Neuronal stem cell (in vitro differentiated cells): ENCODE measurements at regions not wholly inside any gene's neighbourhood (a gene's known extent, or its start where the extent isn't known, plus 50 kb on each side); places are given as distances from the start of the nearest gene placed in this dataset.

Experiments
- DNase-seq: peaks from one replicate; pipeline ENCODE4 v3.0.0-alpha.2; 2013; ENCODE audit warnings: low spot score
- H2AFZ ChIP-seq: one replicate; pipeline ENCODE4 v1.6.1; 2013; ENCODE audit warnings: mild to moderate bottlenecking, low read length, inconsistent platforms
- H2AK5ac ChIP-seq: 2 replicates; pipeline ENCODE4 v1.6.1; 2013; ENCODE audit warnings: low read depth, mild to moderate bottlenecking, inconsistent platforms, low read length, moderate library complexity, mixed read lengths
- H2BK120ac ChIP-seq: 2 replicates; pipeline ENCODE4 v1.6.1; 2013; ENCODE audit warnings: low read depth, mild to moderate bottlenecking, inconsistent platforms, low read length, moderate library complexity, mixed read lengths
- H2BK12ac ChIP-seq: one replicate; pipeline ENCODE4 v1.6.1; 2013; ENCODE audit warnings: low read length, inconsistent platforms
- H2BK15ac ChIP-seq: 2 replicates; pipeline ENCODE4 v1.6.1; 2013; ENCODE audit warnings: mild to moderate bottlenecking, low read length, inconsistent platforms, mixed read lengths
- H2BK5ac ChIP-seq: one replicate; pipeline ENCODE4 v1.6.1; 2013; ENCODE audit warnings: inconsistent platforms, mild to moderate bottlenecking, low read length, moderate library complexity
- H3K14ac ChIP-seq: one replicate; pipeline ENCODE4 v1.6.1; 2013; ENCODE audit warnings: low read length, inconsistent platforms
- H3K18ac ChIP-seq: 2 replicates; pipeline ENCODE4 v1.6.1; 2013; ENCODE audit warnings: low read length, inconsistent platforms
- H3K23ac ChIP-seq: 2 replicates; pipeline ENCODE4 v1.6.1; 2013; ENCODE audit warnings: low read depth, mild to moderate bottlenecking, mixed read lengths, low read length, inconsistent platforms; ENCODE audit not compliant: poor library complexity
- H3K27ac ChIP-seq: replicated peaks from 3 replicates; pipeline ENCODE4 v1.5.1; 2013; ENCODE audit warnings: low read length, inconsistent platforms
- H3K27me3 ChIP-seq, 3 experiments: 2 replicates each; pipeline ENCODE4 v1.6.1; 2013; ENCODE audit warnings: low read length in 3 of 3, mild to moderate bottlenecking in 2 of 3, inconsistent platforms in 1 of 3, low read depth in 1 of 3, mixed read lengths in 1 of 3, moderate library complexity in 1 of 3; ENCODE audit not compliant: control insufficient read depth in 3 of 3, insufficient read depth in 3 of 3
- H3K36me3 ChIP-seq, 2 donors: replicated peaks in 1 of 2; 2 replicates each; pipeline ENCODE4 v1.6.1; 2013; ENCODE audit warnings: low read length in 2 of 2; ENCODE audit not compliant: control insufficient read depth in 2 of 2, insufficient read depth in 2 of 2
- H3K4ac ChIP-seq: 2 replicates; pipeline ENCODE4 v1.6.1; 2013; ENCODE audit warnings: inconsistent platforms, mild to moderate bottlenecking, low read length, moderate library complexity
- H3K4me1 ChIP-seq, 2 donors: 1 replicate in 1 of 2; 2 replicates in 1 of 2; pipeline ENCODE4 v1.6.1; 2013; ENCODE audit warnings: low read length in 2 of 2, low read depth in 1 of 2; ENCODE audit not compliant: control insufficient read depth in 2 of 2, insufficient read depth in 1 of 2
- H3K4me2 ChIP-seq: one replicate; pipeline ENCODE4 v1.6.1; 2013; ENCODE audit warnings: mild to moderate bottlenecking, low read length, inconsistent platforms; ENCODE audit not compliant: insufficient read depth, poor library complexity, severe bottlenecking
- H3K4me3 ChIP-seq, 2 donors: 2 replicates each; pipeline ENCODE4 v1.5.1; 2013; ENCODE audit warnings: low read length in 2 of 2, mild to moderate bottlenecking in 2 of 2, inconsistent platforms in 1 of 2, moderate library complexity in 1 of 2
- H3K79me1 ChIP-seq: one replicate; pipeline ENCODE4 v1.6.1; 2013; ENCODE audit warnings: low read depth, mild to moderate bottlenecking, inconsistent platforms, low read length, moderate library complexity
- H3K9ac ChIP-seq: one replicate; pipeline ENCODE4 v1.6.1; 2013; ENCODE audit warnings: mild to moderate bottlenecking, low read depth, low read length, inconsistent platforms; ENCODE audit not compliant: poor library complexity
- H3K9me3 ChIP-seq, 2 donors: replicated peaks in 1 of 2; 2 replicates each; pipeline versions ENCODE3 to v1.6.1; 2013; ENCODE audit warnings: low read length in 2 of 2, mild to moderate bottlenecking in 2 of 2, inconsistent platforms in 1 of 2, low read depth in 1 of 2, mixed read lengths in 1 of 2, moderate library complexity in 1 of 2; ENCODE audit not compliant: control insufficient read depth in 2 of 2, insufficient read depth in 1 of 2
- H4K8ac ChIP-seq: one replicate; pipeline ENCODE4 v1.6.1; 2013; ENCODE audit warnings: low read depth, mild to moderate bottlenecking, inconsistent platforms, low read length, moderate library complexity
- H4K91ac ChIP-seq: one replicate; pipeline ENCODE4 v1.6.1; 2013; ENCODE audit warnings: low read length, low read depth, mild to moderate bottlenecking, inconsistent platforms; ENCODE audit not compliant: poor library complexity
- WGBS, 2 donors: extraction: QIAGEN DNeasy Blood & Tissue Kit; methylation state at CpG; one replicate each; pipeline ENCODE4 v1.1.7; 2013; ENCODE audit warnings: missing lambda C conversion rate in 2 of 2, mixed read lengths in 1 of 2; ENCODE audit not compliant: insufficient read length in 2 of 2, insufficient replicate concordance in 1 of 2; ENCODE audit errors: extremely low coverage in 2 of 2; 5-methylcytosine and 5-hydroxymethylcytosine counted together

DNA sequence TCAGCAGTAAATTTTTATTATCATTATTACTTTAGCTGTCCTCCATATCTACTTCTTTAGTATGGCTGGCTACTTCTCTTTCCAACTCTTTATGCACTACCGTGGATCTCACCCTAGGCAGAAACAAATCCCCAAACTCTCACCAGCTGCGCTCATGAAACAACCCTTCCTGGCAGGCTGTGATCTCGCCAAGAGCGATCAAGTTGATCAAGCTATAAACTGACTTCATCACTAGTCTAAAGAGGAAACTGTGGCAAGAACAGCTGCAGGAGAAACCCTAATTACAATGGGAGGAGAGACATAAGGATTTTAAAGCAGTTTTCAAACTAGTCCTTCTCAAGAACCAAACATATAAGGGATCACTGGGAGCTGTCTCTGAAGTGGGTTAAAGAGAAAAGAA lies 160.5 kb upstream of the PRSS58 start:
- Histone ChIP-seq H3K4me1 (peaks cover 0 to 7% of the 10 kb centered on the region in 2 donors), H2BK12ac (no peak overlapping the region), H3K36me3 (no peaks in the 10 kb centered on the region), H3K27ac (no peak overlapping the region), H3K4ac (no peak overlapping the region), H4K91ac (no peak overlapping the region), H3K9ac (no peak overlapping the region), H3K9me3 (no peaks in the 10 kb centered on the region), H3K4me3 (no peak overlapping the region), H2BK15ac (no peak overlapping the region), H4K8ac (no peak overlapping the region), H3K18ac (no peak overlapping the region), H2AFZ (no peak overlapping the region), H2AK5ac (no peak overlapping the region), H3K23ac (no peak overlapping the region), H2BK5ac (no peak overlapping the region), H3K27me3 (no peaks in the 10 kb centered on the region), H2BK120ac (no peak overlapping the region), H3K4me2 (no peak overlapping the region), H3K79me1 (no peaks in the 10 kb centered on the region), H3K14ac (no peak overlapping the region)
- WGBS, 2 donors, result no CpG with 5 or more reads among the region's 4 CpGs
- no peak for DNase-seq

DNA sequence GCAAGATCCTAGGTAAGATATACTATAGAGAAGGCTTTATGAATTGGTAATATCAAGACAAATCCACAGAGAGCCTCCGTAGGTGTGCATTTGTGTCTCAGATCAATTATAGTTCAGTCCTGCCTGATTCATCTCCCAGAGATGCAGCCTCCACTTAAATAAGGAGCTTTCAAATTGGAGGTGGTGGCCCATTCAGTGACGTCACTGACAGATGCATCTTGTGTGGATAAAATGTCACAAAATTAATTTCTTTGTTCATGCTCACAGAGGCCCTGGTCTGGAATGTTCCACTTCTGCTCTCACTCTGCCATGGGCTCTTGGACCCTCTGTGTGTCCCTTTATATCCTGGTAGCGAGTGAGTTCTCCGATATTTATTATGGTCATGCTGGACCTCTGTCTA lies 157.1 kb upstream of the PRSS58 start:
- no peak overlapping the region for H2BK5ac ChIP-seq
- H2BK120ac ChIP-seq, result no peak overlapping the region
- no peaks in the 10 kb centered on the region for H3K27me3 ChIP-seq
- H2AFZ ChIP-seq, result no peak overlapping the region
- H3K9ac ChIP-seq, result no peak overlapping the region
- H3K4me1 ChIP-seq, result peaks cover 0 to 1% of the 10 kb centered on the region in 2 donors
- H3K4me3 ChIP-seq, result no peak overlapping the region
- no peaks in the 10 kb centered on the region for H3K36me3 ChIP-seq
- H4K8ac ChIP-seq, result no peak overlapping the region
- H3K4ac ChIP-seq, result no peak overlapping the region
- H3K23ac ChIP-seq, result no peak overlapping the region
- H2BK12ac ChIP-seq, result no peak overlapping the region
- H3K27ac ChIP-seq, result no peak overlapping the region
- H3K4me2 ChIP-seq, result no peak overlapping the region
- WGBS, 2 donors, result no CpG with 5 or more reads among the region's 4 CpGs
- H3K14ac ChIP-seq, result no peak overlapping the region
- H3K9me3 ChIP-seq, result no peaks in the 10 kb centered on the region
- DNase-seq, result no peak
- H3K18ac ChIP-seq, result no peak overlapping the region
- H2BK15ac ChIP-seq, result no peak overlapping the region
- no peak overlapping the region for H2AK5ac ChIP-seq
- no peaks in the 10 kb centered on the region for H3K79me1 ChIP-seq
- no peak overlapping the region for H4K91ac ChIP-seq

DNA sequence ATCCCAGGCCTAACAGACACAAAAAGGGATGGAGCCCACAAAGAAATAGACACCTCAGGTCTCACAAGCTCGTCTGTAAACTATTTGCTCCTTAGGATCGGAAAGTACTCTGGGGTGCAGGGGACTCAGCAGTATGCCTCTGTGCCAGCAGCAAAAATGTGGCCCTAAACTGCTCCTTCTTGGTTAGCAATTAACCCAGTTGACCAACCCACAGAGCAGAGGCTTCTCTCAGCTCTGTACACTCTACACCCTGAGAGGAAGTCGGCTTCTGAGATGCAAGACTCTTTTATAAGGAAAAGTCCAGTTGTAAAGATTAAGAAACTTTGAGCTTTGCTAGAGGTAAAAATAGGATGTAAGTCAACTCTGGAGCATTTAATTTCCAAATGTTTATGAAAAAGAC lies 156.3 kb upstream of the PRSS58 start:
- Histone ChIP-seq H3K4me2 (no peak overlapping the region), H3K4ac (no peak overlapping the region)
- no CpG with 5 or more reads among the region's 3 CpGs for WGBS, 2 donors

DNA sequence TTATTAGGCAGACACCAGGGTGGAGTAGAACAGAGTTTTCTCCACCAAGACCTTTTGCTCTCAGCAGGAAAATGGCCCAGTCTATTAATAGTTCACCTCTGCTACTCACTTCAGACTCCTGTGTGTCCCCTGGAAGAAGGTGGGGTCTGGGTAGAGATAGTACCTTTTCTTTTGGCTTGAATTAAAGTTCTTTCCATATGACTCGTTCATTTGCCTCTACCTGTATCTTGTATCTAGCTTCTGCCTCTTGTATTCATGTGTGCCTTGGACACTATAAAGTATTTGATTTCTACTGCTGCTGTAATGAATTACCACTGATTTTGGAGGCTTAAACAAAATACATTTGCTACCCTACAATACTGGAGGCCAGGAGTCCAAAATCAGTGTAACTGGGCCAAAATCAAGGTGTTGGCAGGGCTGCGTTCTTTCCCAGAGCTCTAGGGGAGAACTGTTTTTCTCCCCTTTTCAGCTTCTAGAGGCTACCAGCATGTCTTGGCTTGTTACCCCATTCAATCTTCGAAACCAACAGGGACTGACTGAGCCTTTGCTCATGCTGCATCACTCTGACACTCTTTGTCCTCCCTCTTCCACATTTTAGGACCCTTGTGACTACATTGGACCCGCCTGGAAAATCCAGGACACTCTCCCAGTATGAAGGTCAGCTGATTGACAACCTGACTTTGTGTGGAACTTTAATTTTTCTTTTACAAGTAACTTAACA lies 155.6 kb upstream of the PRSS58 start:
- Histone ChIP-seq H3K36me3 (no peaks in the 10 kb centered on the region), H3K18ac (no peak overlapping the region), H3K23ac (no peak overlapping the region), H3K9ac (no peak overlapping the region), H2BK12ac (no peak overlapping the region), H3K27ac (no peak overlapping the region), H3K14ac (no peak overlapping the region), H3K79me1 (no peaks in the 10 kb centered on the region), H2BK5ac (no peak overlapping the region), H3K4ac (no peak overlapping the region), H3K4me2 (no peak overlapping the region), H3K9me3 (no peaks in the 10 kb centered on the region), H2AFZ (no peak overlapping the region), H3K27me3 (no peaks in the 10 kb centered on the region), H4K8ac (no peak overlapping the region), H2BK15ac (no peak overlapping the region), H3K4me1 (no peaks in the 10 kb centered on the region), H4K91ac (no peak overlapping the region), H2BK120ac (no peak overlapping the region), H2AK5ac (no peak overlapping the region), H3K4me3 (no peak overlapping the region)
- DNase-seq, result no peak
- no CpG with 5 or more reads among the region's 4 CpGs for WGBS, 2 donors

More for the DNA sequence above, 156.3 kb upstream of the PRSS58 start:
- H3K4me3 ChIP-seq, result no peak overlapping the region
- no peak overlapping the region for H4K8ac ChIP-seq
- no peak overlapping the region for H3K9ac ChIP-seq
- no peaks in the 10 kb centered on the region for H3K79me1 ChIP-seq
- no peak overlapping the region for H3K23ac ChIP-seq
- H3K14ac ChIP-seq, result no peak overlapping the region
- H3K9me3 ChIP-seq, result no peaks in the 10 kb centered on the region
- no peak overlapping the region for H3K27ac ChIP-seq
- no peak overlapping the region for H4K91ac ChIP-seq
- no peak overlapping the region for H3K18ac ChIP-seq
- H3K36me3 ChIP-seq, result no peaks in the 10 kb centered on the region
- no peak overlapping the region for H2BK120ac ChIP-seq
- H2BK15ac ChIP-seq, result no peak overlapping the region
- no peaks in the 10 kb centered on the region for H3K27me3 ChIP-seq
- no peak overlapping the region for H2BK5ac ChIP-seq
- no peak overlapping the region for H2AFZ ChIP-seq
- H2BK12ac ChIP-seq, result no peak overlapping the region
- no peak for DNase-seq
- no peak overlapping the region for H2AK5ac ChIP-seq
- H3K4me1 ChIP-seq, result peaks cover 0 to 1% of the 10 kb centered on the region in 2 donors
